Epithelial cell of proximal tubule (primary cell): ENCODE measurements at regions not wholly inside any gene's neighbourhood (a gene's known extent, or its start where the extent isn't known, plus 50 kb on each side); places are given as distances from the start of the nearest gene placed in this dataset.
"Not testable (repeated sequence)": the region's sequence is repeated elsewhere in the genome, so short reads cannot be mapped to it uniquely, and the experiment has no call there.

Experiments used
- DNase-seq: peaks from one replicate; pipeline ENCODE4 v3.0.0-alpha.2; 2011; ENCODE audit warnings: low read depth
- H3K4me3 ChIP-seq: 2 replicates; pipeline ENCODE4 v1.5.1; 2011; ENCODE audit warnings: low read depth, mild to moderate bottlenecking, low read length
- TF ChIP-seq, protein P1 (sequence below): conservative IDR thresholded peaks from 2 replicates; pipeline ENCODE4 v1.5.1; 2012; ENCODE audit warnings: low read depth, mild to moderate bottlenecking, low read length

DNA sequence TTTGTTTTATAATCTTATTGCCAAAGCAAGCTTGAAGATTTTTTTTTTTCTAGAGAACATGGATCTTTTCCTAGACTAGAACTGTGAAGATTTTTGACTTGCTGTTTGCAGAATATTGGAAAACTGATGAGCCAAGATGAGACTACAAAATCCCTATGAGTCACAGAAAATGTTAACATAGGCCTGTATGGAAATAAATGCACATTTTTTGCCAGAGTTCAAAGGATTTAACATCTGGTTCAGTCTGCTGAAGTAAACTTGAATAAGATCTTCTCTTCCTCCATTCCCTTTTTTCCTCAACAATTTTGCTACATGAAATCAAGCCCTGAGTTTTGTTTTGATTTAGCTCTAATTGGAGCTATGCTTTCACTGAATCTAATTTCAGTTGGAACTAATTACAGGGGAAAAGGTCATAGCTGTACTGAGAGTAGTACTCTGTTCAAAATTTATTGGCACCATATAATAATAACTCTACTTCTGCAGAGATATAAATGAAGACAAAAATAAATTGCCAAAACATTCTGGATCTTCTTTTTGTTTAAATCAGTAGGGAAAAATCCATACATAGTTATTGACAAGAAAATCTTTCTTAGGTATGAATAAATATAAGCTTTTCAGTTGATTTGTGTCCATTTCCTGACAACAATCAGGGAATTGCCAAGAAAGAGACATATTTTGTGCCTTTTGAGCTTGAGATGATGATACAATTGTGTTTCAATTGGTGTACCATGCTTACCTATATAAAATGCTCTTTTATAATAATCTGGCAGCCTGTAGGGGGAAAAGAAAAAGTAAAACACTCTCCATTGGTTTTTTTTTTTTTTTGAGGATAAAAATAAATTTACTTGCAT, 387.5 kb upstream of the GOT2 start:
- no peak overlapping the region for H3K4me3 ChIP-seq
- no peak for DNase-seq
- TF ChIP-seq, protein P1, sequence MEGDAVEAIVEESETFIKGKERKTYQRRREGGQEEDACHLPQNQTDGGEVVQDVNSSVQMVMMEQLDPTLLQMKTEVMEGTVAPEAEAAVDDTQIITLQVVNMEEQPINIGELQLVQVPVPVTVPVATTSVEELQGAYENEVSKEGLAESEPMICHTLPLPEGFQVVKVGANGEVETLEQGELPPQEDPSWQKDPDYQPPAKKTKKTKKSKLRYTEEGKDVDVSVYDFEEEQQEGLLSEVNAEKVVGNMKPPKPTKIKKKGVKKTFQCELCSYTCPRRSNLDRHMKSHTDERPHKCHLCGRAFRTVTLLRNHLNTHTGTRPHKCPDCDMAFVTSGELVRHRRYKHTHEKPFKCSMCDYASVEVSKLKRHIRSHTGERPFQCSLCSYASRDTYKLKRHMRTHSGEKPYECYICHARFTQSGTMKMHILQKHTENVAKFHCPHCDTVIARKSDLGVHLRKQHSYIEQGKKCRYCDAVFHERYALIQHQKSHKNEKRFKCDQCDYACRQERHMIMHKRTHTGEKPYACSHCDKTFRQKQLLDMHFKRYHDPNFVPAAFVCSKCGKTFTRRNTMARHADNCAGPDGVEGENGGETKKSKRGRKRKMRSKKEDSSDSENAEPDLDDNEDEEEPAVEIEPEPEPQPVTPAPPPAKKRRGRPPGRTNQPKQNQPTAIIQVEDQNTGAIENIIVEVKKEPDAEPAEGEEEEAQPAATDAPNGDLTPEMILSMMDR, result no peak

DNA sequence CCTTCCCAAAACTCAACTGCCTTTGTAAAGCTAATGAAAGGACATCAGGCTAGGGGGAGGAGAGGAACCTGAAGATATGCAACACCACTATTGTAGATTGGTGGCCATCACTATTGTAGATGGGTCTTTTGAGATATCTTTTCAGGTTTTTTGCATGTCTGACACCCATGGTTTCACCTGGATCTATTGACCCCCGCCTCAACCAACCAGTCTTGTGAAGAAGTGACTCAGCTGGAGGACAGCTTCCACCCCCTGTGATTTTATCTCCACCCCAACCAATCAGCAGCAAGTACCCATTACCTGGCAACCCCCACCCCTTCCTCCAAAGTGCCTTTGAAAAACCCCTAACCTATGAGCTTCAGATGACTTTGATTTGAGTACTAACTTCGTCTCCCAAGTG, 382.6 kb upstream of the GOT2 start:
- no peak overlapping the region for H3K4me3 ChIP-seq
- DNase-seq, result no peak
- TF ChIP-seq, protein P1, result no peak

DNA sequence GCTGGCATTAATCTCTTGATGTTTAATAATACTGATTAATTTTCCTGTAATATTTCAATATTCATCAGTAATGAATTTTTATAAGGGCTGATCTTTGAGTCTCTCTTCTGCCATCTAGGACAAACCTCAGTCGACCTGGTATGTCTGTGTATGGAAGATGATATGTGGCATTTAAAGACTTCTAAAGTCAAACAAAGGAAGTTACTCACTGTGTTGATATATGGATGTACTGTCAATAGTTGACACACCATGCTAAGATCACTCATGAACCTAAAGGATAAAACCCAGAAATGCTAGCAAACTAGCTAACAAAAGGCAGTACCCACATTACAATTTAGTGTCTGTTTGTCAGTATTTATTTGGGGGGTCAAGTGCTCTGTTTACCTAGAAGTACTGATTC, 380.7 kb upstream of the GOT2 start:
- H3K4me3 ChIP-seq, result no peak overlapping the region
- TF ChIP-seq, protein P1, result no peak
- DNase-seq, result no peak

DNA sequence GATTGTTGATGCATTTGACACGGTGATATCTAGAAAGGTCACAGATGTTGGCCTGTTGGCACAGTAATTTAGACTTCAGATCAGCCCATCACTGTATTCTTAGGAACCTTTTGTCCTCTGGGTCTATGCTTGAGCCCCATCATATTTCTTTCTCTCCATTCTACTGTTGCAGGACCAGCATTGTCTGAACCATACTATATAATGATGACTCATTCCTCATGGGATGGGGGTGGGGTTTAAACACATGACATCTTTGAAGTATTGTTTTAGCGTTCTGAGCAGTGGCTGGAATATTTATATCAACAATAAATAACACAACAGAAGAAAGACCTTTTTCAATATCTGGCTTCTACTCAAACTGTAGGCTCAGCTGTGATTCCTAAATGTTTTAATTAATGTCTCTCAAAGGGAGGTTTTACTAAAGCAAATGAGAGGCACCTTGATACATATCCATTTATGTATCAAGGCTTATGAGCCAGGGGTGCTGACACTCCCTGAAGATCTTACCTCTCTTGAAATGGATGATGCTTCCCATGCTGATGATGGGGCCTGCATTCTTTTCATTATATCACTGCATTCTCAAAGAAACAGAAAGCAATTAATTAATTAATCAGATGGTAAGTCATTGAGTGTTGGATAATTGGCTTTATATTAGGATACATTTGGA, 379.0 kb upstream of the GOT2 start:
- TF ChIP-seq, protein P1, result no peak
- no peak for DNase-seq
- no peak overlapping the region for H3K4me3 ChIP-seq

DNA sequence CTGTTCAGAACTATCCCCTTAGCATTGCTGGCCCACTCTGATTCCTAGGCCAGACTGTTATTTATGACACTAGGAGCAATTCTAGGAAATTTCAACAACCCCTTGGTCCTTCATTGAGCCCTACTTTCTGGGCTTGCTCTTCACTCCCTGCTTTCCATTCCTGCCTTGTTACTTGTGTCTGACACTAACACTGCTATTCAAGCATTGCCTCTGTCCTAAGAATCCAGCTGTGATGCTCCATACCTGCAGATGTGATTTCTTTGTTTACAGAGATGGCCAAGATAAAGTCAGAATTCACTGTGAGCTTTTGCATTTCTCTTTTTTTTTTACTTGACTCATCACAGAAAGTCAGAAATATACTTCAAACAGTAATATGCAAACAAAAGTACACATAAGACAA, 377.2 kb upstream of the GOT2 start:
- no peak overlapping the region for H3K4me3 ChIP-seq
- TF ChIP-seq, protein P1, result no peak
- DNase-seq, result no peak

DNA sequence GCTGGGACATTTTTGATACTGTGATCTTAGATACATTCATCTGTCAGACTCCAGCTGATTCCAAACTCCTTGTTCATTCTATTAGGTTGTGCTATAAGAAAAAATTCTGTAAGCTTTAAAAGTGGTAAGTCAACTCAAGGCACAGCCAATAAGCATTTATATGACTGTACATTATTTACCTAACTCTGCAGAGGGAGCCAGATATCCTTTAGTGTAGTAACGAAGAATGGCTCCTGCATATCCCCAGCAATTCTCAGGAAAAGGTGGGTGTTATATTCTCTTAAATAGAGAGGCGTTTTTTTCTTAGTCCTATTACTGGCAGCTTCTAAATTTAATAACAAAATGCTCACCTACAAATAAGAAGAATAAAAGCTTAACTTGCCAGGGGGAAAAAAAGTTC, 374.3 kb upstream of the GOT2 start:
- no peak for DNase-seq
- TF ChIP-seq, protein P1, result no peak
- no peak overlapping the region for H3K4me3 ChIP-seq

DNA sequence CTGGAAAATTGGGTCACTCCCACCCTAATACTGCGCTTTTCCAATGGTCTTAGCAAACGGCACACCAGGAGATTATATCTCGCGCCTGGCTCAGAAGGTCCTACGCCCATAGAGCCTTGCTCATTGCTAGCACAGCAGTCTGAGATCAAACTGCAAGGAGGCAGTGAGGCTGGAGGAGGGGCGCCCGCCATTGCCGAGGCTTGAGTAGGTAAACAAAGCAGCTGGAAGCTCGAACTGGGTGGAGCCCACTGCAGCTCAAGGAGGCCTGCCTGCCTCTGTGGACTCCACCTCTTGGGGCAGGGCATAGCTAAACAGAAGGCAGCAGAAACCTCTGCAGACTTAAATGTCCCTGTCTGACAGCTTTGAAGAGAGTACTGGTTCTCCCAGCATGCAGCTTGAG, 362.6 kb upstream of the GOT2 start:
- not testable (repeated sequence) for H3K4me3 ChIP-seq, DNase-seq
